Prostate gland (tissue), 2 donors: ENCODE measurements at regions not wholly inside any gene's neighbourhood (a gene's known extent, or its start where the extent isn't known, plus 50 kb on each side); places are given as distances from the start of the nearest gene placed in this dataset.

Experiments
- DNase-seq: peaks from one replicate; pipeline ENCODE4 v3.0.0-alpha.2; 2019; ENCODE audit warnings: low spot score
- H3K27ac ChIP-seq, 2 donors: fragments of 200-600 bp; sonication (generic); 2 replicates each; pipeline ENCODE4 v1.5.1; 2017 to 2019
- H3K27me3 ChIP-seq: fragments of 200-600 bp; sonication (generic); replicated peaks from 2 replicates; pipeline ENCODE4 v1.5.1; 2019; ENCODE audit not compliant: insufficient read depth
- H3K36me3 ChIP-seq, 2 donors: fragments of 200-600 bp; sonication (generic); 1 replicate in 1 of 2; 2 replicates in 1 of 2; pipeline versions ENCODE4 v1.5.1 to v1.8.1; 2017 to 2019
- H3K4me1 ChIP-seq: fragments of 200-600 bp; sonication (generic); replicated peaks from 2 replicates; pipeline ENCODE4 v1.5.1; 2019
- H3K4me3 ChIP-seq, 2 donors: fragments of 200-600 bp; sonication (generic); 2 replicates each; pipeline ENCODE4 v1.5.1; 2017 to 2019
- H3K9me3 ChIP-seq: fragments of 200-600 bp; sonication (generic); 2 replicates; pipeline ENCODE4 v1.5.1; 2017
- CTCF ChIP-seq, 4 experiments: fragments of 200-600 bp in 2 of 4; fragments of 450-650 bp in 2 of 4; sonication (generic) in 2 of 4; IDR thresholded peaks; 1 replicate in 3 of 4; 2 replicates in 1 of 4; pipeline ENCODE4 v1.5.1; 2016 to 2019; ENCODE audit warnings: antibody characterized with exemption in 4 of 4, mild to moderate bottlenecking in 2 of 4, moderate library complexity in 2 of 4
- POLR2A ChIP-seq: fragments of 450-650 bp; IDR thresholded peaks from one replicate; pipeline ENCODE4 v1.6.1; 2016; ENCODE audit warnings: antibody characterized with exemption, mild to moderate bottlenecking
- POLR2AphosphoS5 ChIP-seq: sonication (generic); formaldehyde crosslinking; IDR thresholded peaks from one replicate; pipeline ENCODE4 v1.6.1; 2017; ENCODE audit warnings: antibody characterized with exemption
- WGBS: methylation state at CpG from one replicate; pipeline ENCODE4 v1.1.5; 2018; 5-methylcytosine and 5-hydroxymethylcytosine counted together
- intact Hi-C: fragments of 100-400 bp; cut with DNase I; formaldehyde crosslinking; loops from one replicate; pipeline ENCODE4 v1.14.2; 2022

GRCh38 chr21:25297117-25297516, 310.2 kb downstream of the MRPL39 start:
- WGBS, result 50% methylated on average over 1 of the region's 1 CpG
- Histone ChIP-seq H3K27ac (no peak overlapping the region), H3K9me3 (no peaks in the 10 kb centered on the region), H3K27me3 (no peaks in the 10 kb centered on the region), H3K4me3 (no peak overlapping the region), H3K36me3 (no peaks in the 10 kb centered on the region), H3K4me1 (no peaks in the 10 kb centered on the region)
- intact Hi-C loops, result no loop called here
- TF ChIP-seq CTCF (IDR thresholded peaks at IDR 0.05) (no peak), POLR2AphosphoS5 (no peak)
- no peak for DNase-seq

GRCh38 chr21:25296252-25296651, 311.0 kb downstream of the MRPL39 start:
- TF ChIP-seq POLR2A, result no peak
- no peak for TF ChIP-seq POLR2AphosphoS5
- no peak for TF ChIP-seq CTCF (IDR thresholded peaks at IDR 0.05)
- no peaks in the 10 kb centered on the region for H3K4me1 ChIP-seq
- no peaks in the 10 kb centered on the region for H3K27me3 ChIP-seq
- intact Hi-C loops, result no loop called here
- DNase-seq, result no peak
- no peaks in the 10 kb centered on the region for H3K36me3 ChIP-seq
- whole genome bisulfite sequencing, result 87% methylated on average over 5 of the region's 5 CpGs
- no peak overlapping the region for H3K4me3 ChIP-seq
- no peaks in the 10 kb centered on the region for H3K9me3 ChIP-seq
- no peak overlapping the region for H3K27ac ChIP-seq

GRCh38 chr21:25292396-25292795, 314.9 kb downstream of the MRPL39 start:
- TF ChIP-seq POLR2A, result no peak
- no peak for TF ChIP-seq CTCF (IDR thresholded peaks at IDR 0.05)
- TF ChIP-seq POLR2AphosphoS5, result no peak

GRCh38 chr21:25283720-25284119, 323.6 kb downstream of the MRPL39 start:
- WGBS, result 71% methylated on average over 6 of the region's 6 CpGs
- Histone ChIP-seq H3K9me3 (no peaks in the 10 kb centered on the region), H3K4me3 (no peak overlapping the region), H3K36me3 (no peaks in the 10 kb centered on the region), H3K4me1 (no peaks in the 10 kb centered on the region), H3K27ac (no peak overlapping the region), H3K27me3 (no peaks in the 10 kb centered on the region)
- no peak for TF ChIP-seq POLR2AphosphoS5
- no peak for TF ChIP-seq CTCF (IDR thresholded peaks at IDR 0.05)
- no peak for TF ChIP-seq POLR2A
- DNase-seq, result no peak
- intact Hi-C loops, result no loop called here

More at GRCh38 chr21:25292396-25292795, 314.9 kb downstream of the MRPL39 start:
- Histone ChIP-seq H3K4me1 (no peaks in the 10 kb centered on the region), H3K27ac (no peak overlapping the region), H3K9me3 (no peaks in the 10 kb centered on the region), H3K36me3 (no peaks in the 10 kb centered on the region), H3K4me3 (no peak overlapping the region), H3K27me3 (no peaks in the 10 kb centered on the region)
- intact Hi-C loops, result no loop called here
- DNase-seq, result no peak
- 91% methylated on average over 6 of the region's 6 CpGs for WGBS

- Histone ChIP-seq H3K4me1 (no peaks in the 10 kb centered on the region), H3K9me3 (no peaks in the 10 kb centered on the region), H3K36me3 (no peaks in the 10 kb centered on the region), H3K27ac (no peak overlapping the region), H3K4me3 (no peak overlapping the region), H3K27me3 (no peaks in the 10 kb centered on the region)
- no peak for DNase-seq
- intact Hi-C loops, result no loop called here
- TF ChIP-seq POLR2AphosphoS5 (no peak), CTCF (IDR thresholded peaks at IDR 0.05) (no peak), POLR2A (no peak)
Measured at GRCh38 chr21:25281134-25281533, 326.1 kb downstream of the MRPL39 start.
